GM19467 (cell line): ENCODE measurements at regions not wholly inside any gene's neighbourhood (a gene's known extent, or its start where the extent isn't known, plus 50 kb on each side); places are given as distances from the start of the nearest gene placed in this dataset.

Experiments
- ATAC-seq: cut with Tn5 transposase; IDR thresholded peaks from one replicate; pipeline ENCODE4 v1.9.1; 2021; ENCODE audit warnings: mild to moderate bottlenecking, moderate library complexity; ENCODE audit not compliant: unreplicated experiment

DNA sequence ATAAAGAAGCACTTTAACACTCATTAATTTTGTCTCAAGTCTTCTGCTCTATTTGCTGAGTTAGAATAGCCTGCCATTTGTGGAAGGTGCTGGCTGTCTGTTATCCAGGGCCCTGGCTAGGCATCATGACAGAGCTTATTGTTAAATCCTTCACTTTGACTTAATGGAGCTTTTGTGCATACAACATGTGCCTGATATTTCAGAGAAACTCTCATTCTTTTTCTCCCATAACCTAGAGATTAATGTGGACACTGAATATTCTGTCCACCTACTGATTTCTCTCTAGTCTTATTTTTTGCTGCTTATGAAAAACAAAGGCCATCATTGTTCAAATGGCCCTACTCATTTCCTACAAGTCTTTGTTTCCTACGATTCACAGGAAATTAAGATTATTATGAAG is 383.1 kb upstream of the HTR2A start:
- ATAC-seq, result no peak

DNA sequence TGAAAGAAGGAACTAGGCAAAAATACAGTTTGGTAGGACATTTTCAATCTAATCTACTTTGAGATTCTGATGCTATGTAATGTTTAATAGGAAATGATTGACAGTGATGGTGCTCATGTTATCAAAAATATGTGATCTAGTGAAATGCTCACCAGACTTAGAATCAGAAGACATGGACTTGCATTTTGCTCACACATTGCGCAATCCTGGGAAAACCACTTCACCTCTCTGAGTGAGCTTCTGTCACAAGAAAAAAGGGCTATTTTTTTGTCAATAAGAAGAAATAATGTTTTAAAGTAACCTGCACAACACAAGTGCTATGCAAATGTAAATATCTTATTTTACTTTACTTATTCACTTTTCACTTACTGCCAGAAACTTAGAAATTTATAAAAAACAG is 380.9 kb upstream of the HTR2A start:
- no peak for ATAC-seq

DNA sequence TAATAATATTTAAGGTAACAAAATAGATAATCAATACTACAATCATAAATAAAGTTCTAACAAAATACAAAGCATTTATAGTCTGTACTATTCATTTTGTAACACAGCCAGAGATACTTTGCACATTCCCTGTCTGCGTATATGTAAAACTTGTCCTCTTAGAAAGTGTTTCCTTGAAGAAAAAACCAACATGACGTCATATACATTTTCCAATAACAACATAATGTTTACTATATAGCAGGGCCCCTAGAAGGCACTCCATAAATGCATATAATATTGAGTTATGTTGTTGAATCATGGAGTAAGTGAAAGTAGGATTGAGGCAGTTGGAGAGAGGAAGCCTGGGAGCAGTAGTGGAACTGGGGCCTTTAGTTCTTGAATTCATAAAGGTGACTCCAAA is 371.4 kb upstream of the HTR2A start:
- ATAC-seq, result no peak

DNA sequence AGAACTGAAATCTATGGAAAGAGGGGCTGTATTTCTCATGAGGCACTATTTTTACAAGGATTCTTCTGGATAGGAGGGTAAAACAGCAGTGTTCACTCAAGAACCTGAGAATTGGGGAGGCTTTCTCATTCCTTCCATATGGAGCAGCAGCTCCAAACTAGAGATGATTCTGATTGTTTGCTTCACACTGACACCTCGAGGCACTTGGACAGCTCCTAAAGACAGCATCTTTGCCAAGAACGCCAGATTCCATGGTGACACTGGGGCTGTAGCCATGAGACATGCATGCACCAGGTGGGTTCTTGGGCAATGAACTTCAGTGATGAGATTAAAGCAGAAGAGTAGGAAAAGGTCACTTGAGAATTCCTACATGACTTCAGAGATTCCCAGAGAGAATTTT is 361.5 kb upstream of the HTR2A start:
- ATAC-seq, result no peak

DNA sequence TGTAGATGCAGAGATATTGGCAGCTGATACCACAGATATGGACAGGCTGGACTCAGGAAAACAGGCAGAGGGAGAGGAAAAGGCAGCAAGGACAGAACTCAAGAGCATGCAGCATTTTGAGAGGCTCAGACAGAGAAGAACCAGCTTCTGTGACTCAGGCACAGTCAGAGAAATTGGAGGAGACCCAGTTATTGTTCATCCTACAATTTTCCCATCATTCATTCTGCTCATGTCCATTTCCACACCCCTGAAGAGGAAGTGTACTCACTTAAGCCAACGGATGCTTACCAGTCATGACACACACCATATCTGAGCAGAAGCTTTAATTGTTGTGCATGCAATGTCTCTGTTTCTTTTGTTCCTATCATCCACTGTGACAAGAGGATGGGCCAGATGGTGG is 359.8 kb upstream of the HTR2A start:
- ATAC-seq, result no peak

DNA sequence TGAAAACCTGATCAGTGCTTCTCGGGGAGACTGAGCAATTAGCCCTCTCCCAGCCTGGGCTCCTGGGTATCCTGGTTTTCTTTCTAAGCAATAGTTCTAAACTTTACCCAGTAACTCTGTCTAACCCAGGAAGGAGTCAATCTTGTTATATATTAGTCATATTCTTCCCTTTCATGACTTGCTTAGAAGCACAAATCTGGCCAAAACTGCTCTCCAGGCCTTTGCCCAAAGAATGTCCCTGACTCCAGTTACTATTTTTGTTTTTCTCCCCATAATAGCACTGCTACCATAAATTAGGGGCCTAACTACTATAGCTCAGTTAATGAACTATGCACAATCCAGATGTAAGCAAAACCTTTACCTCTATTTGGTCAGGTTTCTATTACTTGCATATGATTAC is 355.8 kb upstream of the HTR2A start:
- no peak for ATAC-seq

DNA sequence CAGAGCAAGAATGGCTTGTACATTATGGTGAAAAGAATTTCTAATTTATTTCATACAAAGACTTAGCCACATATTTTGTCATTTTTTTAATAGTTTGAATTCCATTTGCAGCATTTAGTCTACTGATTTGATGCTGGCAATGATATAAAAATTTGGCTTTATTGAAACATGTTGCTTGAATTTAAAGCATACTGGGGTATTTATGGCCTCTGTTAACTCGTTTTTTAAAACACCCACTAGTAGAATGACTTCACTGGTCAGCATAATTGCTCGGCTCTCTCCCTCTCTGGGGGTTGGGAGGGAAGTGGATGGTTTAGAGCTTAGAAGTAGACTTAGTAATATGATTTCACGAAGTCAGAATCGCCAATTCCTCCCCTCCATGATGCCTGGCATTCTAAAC is 354.9 kb upstream of the HTR2A start:
- ATAC-seq, result no peak

DNA sequence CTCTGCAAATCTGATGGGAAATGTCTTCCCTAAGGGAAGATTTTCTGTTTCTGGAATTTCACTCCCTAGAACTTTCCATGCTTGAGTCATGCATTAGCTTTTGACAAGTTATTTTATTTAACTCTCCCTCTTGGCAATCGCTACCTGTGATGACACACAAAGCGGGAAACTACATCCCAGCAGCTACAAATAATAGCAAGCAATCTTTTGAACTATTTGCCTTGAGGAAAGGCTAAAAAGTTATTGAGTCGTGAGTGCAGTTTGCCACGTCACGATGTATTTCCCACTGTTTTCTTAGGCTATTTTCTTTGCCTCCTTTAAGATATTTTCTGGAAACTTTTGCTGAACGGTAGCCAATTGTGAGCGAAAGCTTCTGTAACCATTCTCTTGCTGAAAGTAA is 353.3 kb upstream of the HTR2A start:
- ATAC-seq, result no peak

DNA sequence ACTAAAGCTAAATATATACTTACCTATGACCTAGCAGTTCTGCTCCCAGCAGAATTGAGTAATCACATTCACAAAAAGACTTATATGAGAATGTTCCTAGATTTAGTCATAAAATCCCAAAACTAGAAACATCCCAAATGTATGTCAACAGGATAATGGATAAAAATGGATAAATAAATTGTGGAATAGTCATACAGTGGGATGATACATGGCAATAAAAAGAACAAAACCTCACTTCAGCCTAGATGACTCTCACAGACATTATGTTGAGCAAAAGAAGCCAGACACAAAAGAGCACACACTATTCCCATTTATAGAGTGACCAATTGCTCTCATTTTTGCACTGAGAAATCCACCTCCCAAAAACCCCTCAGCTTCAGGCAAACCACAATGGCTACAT is 352.4 kb upstream of the HTR2A start:
- no peak for ATAC-seq

DNA sequence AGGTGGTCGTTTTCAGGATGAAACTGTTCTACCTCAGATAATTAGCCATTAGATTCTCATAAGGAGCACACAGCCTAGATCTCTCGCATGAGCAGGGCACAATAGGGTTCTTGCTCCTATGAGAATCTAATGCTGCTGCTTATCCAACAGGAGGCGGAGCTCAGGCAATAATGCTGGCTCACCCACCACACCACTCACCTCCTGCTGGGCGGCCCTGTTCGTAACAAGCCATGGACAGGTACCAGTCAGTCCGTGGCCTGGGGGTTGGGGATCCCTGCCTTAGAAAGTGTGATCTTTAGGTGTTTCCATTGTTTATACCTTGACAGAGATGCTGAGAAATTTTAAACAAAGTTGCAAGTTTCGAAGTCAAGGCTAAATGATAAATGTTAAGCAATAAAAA is 344.6 kb upstream of the HTR2A start:
- no peak for ATAC-seq

DNA sequence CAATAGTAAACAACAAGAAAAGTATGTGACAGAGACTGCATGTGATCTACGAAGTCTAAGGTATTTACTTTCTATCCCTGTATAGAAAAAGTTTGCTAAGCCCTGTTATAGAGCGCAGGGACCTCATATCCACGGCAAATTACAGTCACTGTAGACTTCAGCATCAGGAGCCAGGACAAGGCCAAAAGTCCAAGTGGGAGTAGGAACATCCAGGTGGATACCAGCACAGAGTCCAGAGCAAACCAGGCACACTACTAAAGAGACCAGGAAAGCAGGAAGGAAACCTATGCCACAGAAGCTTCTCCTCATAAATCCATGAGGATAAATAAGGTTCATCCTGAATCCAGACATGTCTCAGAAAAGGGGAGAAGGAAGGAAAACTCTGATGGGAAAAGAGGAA is 342.2 kb upstream of the HTR2A start:
- ATAC-seq, result no peak

DNA sequence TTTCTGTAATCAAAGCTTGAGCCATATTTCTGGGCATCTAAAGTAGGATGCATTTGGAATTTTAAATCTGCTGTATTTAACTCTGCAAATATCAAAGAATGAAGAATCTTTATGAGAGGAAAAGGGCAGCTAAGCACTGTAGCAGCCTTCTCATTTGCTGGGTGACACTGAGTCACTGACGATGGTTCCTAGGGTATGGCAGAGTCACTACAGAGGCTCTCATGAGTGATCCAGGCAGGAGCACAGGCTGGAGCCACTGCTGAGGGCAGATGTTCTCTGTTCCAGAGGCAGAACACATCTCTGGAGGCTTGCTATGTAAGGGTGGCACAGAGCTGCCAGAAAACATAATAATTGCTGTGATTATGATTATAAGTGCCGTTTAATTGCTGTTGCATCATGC is 340.7 kb upstream of the HTR2A start:
- no peak for ATAC-seq

DNA sequence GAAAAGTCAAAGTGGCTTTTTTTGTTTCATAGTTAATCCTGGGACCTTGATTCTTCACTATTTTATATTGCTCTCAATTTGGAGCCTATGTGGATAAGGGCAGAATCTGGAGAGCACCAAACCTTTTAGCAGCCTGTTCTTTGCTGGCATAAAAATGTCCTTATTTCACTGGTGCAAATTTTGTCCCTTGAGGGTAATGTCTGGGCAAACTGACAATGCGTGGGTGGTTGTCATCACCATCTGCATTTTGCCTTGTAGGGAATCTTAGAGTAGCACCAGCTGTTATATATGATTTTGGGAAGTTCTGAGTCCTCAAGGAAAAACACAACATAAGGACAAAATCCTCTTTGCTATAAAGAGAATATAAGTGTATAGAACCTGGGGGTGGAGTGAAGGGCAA is 336.9 kb upstream of the HTR2A start:
- ATAC-seq, result no peak

DNA sequence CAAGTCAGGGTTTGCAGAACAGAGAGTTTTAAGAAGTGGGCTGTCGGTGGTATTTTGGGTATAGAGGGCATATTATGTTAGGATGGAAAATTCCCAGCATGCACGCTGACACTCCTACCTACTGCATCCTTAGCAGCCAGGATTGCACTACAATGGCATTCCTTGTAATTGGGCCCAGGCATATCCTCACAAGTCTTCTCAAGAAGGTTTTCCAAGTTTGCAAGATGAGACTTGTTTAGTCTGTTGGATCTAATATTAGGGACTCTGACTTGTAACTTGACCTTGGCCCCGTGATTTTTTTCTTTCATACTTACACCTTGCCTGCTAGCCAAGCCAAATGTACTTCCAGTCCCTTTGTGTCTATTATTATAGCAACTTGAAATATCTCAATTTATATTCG is 335.7 kb upstream of the HTR2A start:
- ATAC-seq, result no peak

DNA sequence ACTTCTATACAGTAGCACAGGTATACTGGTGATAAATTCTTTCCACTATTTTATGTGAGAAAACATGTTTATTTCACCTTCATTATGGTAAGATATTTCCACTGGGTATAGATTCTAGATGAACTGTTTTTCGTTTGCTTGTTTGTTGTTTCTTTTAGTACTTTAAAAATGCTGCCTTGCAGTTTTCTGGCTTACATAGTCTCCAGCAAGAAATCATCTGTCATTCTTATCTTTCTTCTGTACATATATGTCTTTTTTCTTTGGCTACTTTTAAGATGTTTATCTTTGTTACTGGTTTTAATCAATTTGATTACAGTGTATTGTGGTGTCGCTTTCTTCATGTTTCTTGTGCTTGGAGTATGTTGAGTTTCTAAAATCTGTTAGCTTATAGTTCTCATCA is 333.3 kb upstream of the HTR2A start:
- ATAC-seq, result no peak

DNA sequence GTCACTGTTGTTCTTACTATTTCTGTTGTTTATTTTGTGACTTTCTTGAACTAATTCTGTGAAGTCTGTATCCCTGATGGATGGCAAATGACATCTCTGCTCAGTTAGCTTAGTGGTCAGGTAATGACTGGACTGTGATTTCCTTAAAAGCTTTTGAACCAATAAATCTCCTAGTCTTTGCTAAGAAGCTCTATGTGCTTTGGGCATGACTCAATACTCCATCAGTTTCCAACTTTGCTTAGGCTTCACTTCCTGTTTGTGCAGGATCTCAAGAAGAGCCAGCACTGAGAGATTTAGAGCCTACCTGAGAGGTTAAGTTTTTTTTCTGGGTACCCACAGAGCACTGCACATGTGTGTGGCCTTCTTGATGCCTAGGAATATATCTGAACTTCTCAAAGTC is 329.7 kb upstream of the HTR2A start:
- ATAC-seq, result no peak

DNA sequence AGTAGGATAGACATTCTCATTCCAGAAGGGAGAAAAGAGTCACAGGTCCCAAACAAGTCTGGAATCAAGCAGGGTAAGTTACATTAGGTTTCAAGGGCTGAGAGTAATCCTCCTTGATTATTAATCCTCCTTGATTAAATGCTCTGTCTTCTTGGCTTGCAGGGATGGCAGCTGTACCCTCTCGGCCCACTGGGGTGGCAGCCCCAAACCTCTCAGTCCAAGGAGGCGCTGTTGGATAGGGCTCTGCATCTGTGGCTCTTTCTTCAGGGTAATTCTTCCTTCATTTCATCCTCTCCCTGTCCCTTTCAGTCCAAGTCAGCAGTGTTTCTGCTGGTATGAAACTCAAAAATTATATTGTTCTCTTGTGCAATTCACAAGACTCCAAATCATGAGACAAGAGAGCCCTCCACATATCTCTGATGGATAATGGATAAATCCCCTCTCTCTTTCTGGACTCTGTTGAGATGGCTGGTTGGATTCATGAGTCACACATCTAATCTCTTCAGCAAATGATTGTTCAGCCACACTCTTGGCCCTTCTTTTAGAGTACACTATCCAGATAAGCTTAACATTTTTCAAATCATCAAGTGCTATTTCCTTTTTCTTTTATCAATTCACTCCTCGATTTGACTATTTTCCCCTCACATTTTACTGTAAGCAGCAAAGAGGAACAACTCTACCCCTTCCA is 323.7 kb upstream of the HTR2A start:
- ATAC-seq, result no peak

DNA sequence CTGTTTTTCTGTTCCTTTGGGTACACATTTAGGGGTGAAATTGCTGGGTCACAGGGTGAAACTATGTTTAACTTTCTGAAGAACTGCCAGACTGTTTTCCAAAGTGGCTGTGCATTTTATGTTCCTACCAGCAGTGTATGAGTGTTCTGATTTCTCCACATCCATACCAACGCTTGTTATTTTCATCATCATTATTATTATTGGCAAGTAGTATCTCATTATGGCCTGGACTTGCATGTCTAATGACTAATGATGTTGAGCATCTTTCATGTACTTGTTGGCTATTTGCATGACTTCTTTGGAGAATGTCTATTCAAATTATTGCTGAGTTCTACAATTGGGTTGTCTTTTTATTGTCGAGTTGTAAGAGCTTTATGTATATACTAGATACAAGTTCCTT is 321.8 kb upstream of the HTR2A start:
- ATAC-seq, result no peak

DNA sequence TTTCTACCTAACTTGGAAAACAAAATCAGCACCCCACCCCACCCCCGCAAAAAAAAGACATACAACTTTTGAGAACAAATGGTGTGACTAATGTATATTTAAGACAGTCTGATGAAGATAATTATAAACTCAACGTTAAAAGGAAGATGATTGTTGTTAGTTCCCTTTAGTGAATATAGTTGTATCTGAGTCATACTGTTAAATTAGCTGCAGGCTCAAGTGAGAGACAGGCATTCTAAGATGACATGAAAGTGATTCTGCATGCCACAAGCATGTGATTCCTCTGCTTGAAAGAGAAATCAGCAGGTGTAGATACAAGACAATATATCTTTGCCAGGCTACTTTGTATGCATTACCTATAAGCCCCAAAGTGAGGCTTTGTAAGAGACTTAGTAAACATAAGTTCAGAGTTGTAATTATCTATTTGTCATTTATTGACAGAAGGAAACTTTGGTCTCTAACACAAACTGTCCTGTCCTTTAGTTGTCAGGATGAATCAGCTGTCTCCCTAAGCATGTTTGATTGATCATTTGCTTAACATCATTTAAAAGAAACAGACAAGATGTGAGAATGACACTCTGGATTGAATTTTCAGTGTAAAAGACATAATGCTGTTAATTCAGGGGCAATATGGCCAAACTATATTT is 319.4 kb upstream of the HTR2A start:
- no peak for ATAC-seq

DNA sequence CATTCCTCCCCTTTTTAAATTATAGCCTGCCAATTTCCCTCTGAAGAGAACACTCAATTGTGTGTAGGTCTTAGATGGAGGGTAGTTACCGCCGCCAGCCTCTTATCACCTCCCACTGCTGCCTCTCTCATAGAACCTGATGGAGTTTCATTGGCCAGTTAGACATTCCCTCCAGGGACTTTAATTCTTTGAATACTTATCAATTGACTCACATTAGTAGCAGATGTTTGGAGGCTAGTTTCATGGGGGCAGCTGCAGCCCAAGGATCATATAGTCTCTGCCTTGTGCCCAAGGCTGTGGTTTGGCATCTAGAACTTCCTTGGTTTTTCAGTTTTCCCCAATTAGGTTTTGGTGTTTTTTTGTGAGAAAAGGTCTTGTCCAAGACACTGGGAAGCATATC is 318.9 kb upstream of the HTR2A start:
- ATAC-seq, result no peak

DNA sequence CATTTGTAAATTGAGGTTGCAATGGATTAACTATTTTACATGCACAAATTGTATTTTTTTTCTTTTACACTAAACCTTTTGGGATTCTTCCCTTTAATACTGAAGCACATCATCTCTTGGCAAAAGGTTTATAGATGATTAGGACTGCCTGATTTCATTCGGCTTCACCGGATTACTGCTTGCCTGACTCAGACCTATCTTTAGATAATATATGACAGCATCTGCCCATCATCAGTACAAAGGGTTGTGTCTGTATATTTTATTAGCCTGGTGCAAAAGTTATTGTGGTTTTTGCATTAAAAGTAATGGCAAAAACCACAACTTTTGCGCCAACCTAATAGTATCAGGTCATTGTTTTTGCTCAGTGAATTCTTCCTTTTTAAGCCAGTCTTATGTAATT is 316.2 kb upstream of the HTR2A start:
- no peak for ATAC-seq

DNA sequence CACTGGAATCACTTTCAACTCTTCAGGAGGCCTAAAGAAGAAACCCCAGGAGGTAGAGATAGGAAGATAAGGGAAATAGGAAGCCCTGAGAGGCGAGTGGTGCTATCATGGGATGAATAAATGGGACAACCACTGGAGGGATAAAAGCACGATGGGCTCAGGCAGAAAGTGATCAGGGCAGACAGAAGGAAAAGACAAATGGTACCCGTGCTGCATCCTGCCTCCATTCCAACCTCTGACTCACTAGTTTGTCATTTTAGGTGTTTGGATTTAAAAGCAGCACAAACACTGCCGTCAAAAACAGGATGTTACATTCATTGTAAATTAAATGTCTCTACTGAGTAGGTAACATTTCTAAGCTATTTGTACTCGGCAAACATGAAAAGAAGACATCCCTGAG is 314.3 kb upstream of the HTR2A start:
- no peak for ATAC-seq

DNA sequence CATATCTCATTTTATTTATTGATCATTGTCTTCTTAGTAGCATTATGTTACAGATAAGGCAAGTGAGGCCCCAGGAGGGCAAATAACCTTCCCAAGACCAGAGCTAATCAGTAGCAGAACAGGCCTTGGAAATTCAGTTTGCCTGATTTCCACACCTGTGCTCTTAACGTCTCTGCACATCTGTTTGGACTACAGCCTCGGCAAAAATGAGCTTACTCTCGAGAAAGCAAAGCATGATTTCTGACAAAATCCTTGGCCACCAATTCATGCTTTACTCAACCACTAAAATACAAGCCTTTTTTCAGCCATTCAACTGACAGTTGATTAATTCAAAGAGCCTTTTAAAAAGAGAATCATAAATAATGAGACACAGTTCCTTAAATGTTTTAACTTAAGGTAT is 309.3 kb upstream of the HTR2A start:
- ATAC-seq, result no peak
